ENCODE measurements at regions not wholly inside any gene's neighbourhood (a gene's known extent, or its start where the extent isn't known, plus 50 kb on each side); places are given as distances from the start of the nearest gene placed in this dataset.
"Not testable (repeated sequence)": the region's sequence is repeated elsewhere in the genome, so short reads cannot be mapped to it uniquely, and the experiment has no call there.

GRCh38 chr4:3910161-3910950 is 144.2 kb downstream of the ADRA2C start:
- not testable (repeated sequence) for TF ChIP-seq POLR2AphosphoS5, EP300, POLR2A (IDR thresholded peaks at IDR 0.05)
